Breast epithelium (tissue), 4 donors: ENCODE measurements at regions not wholly inside any gene's neighbourhood (a gene's known extent, or its start where the extent isn't known, plus 50 kb on each side); places are given as distances from the start of the nearest gene placed in this dataset.

Experiments used
- DNase-seq, 2 donors: peaks; one replicate each; pipeline ENCODE4 v3.0.0-alpha.2; 2019; ENCODE audit warnings: low spot score in 2 of 2
- H3K27ac ChIP-seq, 2 donors: fragments of 200-600 bp; sonication (generic) in 1 of 2; one replicate each; pipeline ENCODE4 v1.5.1; 2016 to 2019; ENCODE audit warnings: mild to moderate bottlenecking in 1 of 2
- H3K27me3 ChIP-seq, 2 donors: fragments of 200-600 bp; sonication (generic) in 1 of 2; one replicate each; pipeline versions ENCODE4 v1.5.1 to v1.6.0; 2017 to 2019; ENCODE audit warnings: control low read depth in 1 of 2, mild to moderate bottlenecking in 1 of 2
- H3K36me3 ChIP-seq: fragments of 200-600 bp; one replicate; pipeline ENCODE4 v1.5.1; 2019
- H3K4me1 ChIP-seq, 2 donors: fragments of 200-600 bp; sonication (generic); one replicate each; pipeline ENCODE4 v1.5.1; 2016 to 2019; ENCODE audit warnings: control low read depth in 1 of 2
- H3K4me3 ChIP-seq, 3 donors: fragments of 200-600 bp; sonication (generic); 1 replicate in 2 of 3; 2 replicates in 1 of 3; pipeline ENCODE4 v1.5.1; 2016 to 2019; ENCODE audit warnings: mild to moderate bottlenecking in 3 of 3, moderate library complexity in 2 of 3
- H3K9me3 ChIP-seq, 2 donors: fragments of 200-600 bp; sonication (generic) in 1 of 2; one replicate each; pipeline ENCODE4 v1.5.1; 2016 to 2019; ENCODE audit warnings: control low read depth in 1 of 2
- POLR2A ChIP-seq: fragments of 450-650 bp; IDR thresholded peaks from one replicate; pipeline ENCODE4 v1.6.1; 2016; ENCODE audit warnings: antibody characterized with exemption, mild to moderate bottlenecking, moderate library complexity
- POLR2AphosphoS5 ChIP-seq, 3 donors: sonication (generic); formaldehyde crosslinking; IDR thresholded peaks; one replicate each; pipeline ENCODE4 v1.6.1; 2017; ENCODE audit warnings: antibody characterized with exemption in 3 of 3
- intact Hi-C: fragments of 100-400 bp; cut with DNase I; formaldehyde crosslinking; loops from one replicate; pipeline ENCODE4 v1.15.1; 2023; ENCODE audit warnings: low total_unique reads
- TF ChIP-seq, protein P1 (sequence below), 3 donors: fragments of 450-650 bp; IDR thresholded peaks; one replicate each; pipeline ENCODE4 v1.5.1; 2016 to 2017; ENCODE audit warnings: antibody characterized with exemption in 3 of 3, mild to moderate bottlenecking in 3 of 3, moderate library complexity in 3 of 3

- Histone ChIP-seq H3K4me1 (no peaks in the 10 kb centered on the region), H3K27ac (no peak overlapping the region), H3K4me3 (no peak overlapping the region), H3K9me3 (no peaks in the 10 kb centered on the region), H3K36me3 (no peaks in the 10 kb centered on the region), H3K27me3 (no peaks in the 10 kb centered on the region)
- DNase-seq, result no peak
- intact Hi-C loops, result no loop called here
- TF ChIP-seq POLR2AphosphoS5 (IDR thresholded peaks at IDR 0.05) (no peak), POLR2A (no peak)
- TF ChIP-seq, protein P1, sequence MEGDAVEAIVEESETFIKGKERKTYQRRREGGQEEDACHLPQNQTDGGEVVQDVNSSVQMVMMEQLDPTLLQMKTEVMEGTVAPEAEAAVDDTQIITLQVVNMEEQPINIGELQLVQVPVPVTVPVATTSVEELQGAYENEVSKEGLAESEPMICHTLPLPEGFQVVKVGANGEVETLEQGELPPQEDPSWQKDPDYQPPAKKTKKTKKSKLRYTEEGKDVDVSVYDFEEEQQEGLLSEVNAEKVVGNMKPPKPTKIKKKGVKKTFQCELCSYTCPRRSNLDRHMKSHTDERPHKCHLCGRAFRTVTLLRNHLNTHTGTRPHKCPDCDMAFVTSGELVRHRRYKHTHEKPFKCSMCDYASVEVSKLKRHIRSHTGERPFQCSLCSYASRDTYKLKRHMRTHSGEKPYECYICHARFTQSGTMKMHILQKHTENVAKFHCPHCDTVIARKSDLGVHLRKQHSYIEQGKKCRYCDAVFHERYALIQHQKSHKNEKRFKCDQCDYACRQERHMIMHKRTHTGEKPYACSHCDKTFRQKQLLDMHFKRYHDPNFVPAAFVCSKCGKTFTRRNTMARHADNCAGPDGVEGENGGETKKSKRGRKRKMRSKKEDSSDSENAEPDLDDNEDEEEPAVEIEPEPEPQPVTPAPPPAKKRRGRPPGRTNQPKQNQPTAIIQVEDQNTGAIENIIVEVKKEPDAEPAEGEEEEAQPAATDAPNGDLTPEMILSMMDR (IDR thresholded peaks at IDR 0.05), result no peak
These were observed 78.8 kb downstream of the TMPRSS5 start for GRCh38 chr11:113627297-113627696.

- no peaks in the 10 kb centered on the region for H3K27me3 ChIP-seq
- no peaks in the 10 kb centered on the region for H3K9me3 ChIP-seq
- no peak for DNase-seq
- no peak overlapping the region for H3K27ac ChIP-seq
- H3K4me1 ChIP-seq, result no peaks in the 10 kb centered on the region
- H3K4me3 ChIP-seq, result no peak overlapping the region
- TF ChIP-seq, protein P1 (IDR thresholded peaks at IDR 0.05), result no peak
- no peak for TF ChIP-seq POLR2A
- no peak for TF ChIP-seq POLR2AphosphoS5 (IDR thresholded peaks at IDR 0.05)
- no peaks in the 10 kb centered on the region for H3K36me3 ChIP-seq
- intact Hi-C loops, result no loop called here
These were observed 79.4 kb downstream of the TMPRSS5 start for GRCh38 chr11:113626736-113627135.

- DNase-seq, result no peak
- intact Hi-C loops, result no loop called here
- Histone ChIP-seq H3K27me3 (no peaks in the 10 kb centered on the region), H3K27ac (no peak overlapping the region), H3K36me3 (no peaks in the 10 kb centered on the region), H3K4me3 (no peak overlapping the region), H3K9me3 (peaks cover 0 to 7% of the 10 kb centered on the region in 2 donors), H3K4me1 (no peaks in the 10 kb centered on the region)
- no peak for TF ChIP-seq POLR2A
- TF ChIP-seq, protein P1 (IDR thresholded peaks at IDR 0.05), result no peak
- TF ChIP-seq POLR2AphosphoS5 (IDR thresholded peaks at IDR 0.05), result no peak
These were observed 83.0 kb downstream of the TMPRSS5 start for GRCh38 chr11:113623114-113623513.

DNA sequence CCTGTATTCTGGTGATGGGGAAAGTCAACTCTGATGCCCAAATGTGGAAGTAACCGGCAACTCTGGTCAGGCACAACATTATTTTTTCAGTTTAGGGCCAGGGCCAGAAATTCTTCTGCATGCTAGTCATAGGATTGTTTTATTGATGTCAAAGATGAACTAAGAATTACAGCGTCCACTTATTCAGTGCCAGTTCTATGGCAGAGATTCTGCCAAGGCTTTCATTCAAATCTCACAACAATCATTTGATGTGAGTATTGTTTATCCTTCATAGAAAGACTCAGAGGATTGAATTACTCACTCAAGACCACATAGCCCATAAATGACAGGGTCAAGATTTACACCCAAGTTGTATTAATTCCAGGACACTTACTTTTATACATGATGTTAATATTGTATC is 87.7 kb downstream of the TMPRSS5 start:
- H3K36me3 ChIP-seq, result no peaks in the 10 kb centered on the region
- peak overlapping the region; percentile 26 to 53 for H3K27ac ChIP-seq
- TF ChIP-seq, protein P1 (IDR thresholded peaks at IDR 0.05), result no peak
- TF ChIP-seq POLR2A (no peak), POLR2AphosphoS5 (IDR thresholded peaks at IDR 0.05) (no peak)
- intact Hi-C loops, result no loop called here
- no peaks in the 10 kb centered on the region for H3K27me3 ChIP-seq
- peaks cover 0 to 7% of the 10 kb centered on the region in 2 donors for H3K9me3 ChIP-seq
- DNase-seq, result peak in 1 of 2 donors; percentile 45
- no peaks in the 10 kb centered on the region for H3K4me1 ChIP-seq
- H3K4me3 ChIP-seq, result no peak overlapping the region

DNA sequence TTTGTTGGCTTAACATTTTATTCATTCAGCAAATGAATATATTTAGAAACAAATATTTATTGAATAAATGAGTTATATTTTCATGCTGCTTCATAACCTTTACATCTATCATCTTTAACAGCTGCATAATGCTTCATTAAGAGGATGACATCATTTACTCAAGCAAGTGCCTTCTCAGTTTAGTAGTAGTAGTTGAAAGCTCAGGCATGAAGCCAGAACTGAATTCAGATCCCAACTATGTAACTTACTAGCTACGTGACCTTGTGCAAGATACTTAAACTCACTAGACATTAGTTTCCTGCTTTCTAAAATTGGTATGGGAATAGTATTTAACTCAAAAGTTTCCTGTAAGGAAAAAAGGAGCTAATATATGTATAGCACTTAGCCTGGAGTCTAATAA is 90.3 kb downstream of the TMPRSS5 start:
- intact Hi-C loops, result no loop called here
- H3K27me3 ChIP-seq, result no peaks in the 10 kb centered on the region
- no peak for DNase-seq
- no peaks in the 10 kb centered on the region for H3K4me1 ChIP-seq
- H3K36me3 ChIP-seq, result no peaks in the 10 kb centered on the region
- peaks cover 0 to 7% of the 10 kb centered on the region in 2 donors for H3K9me3 ChIP-seq
- H3K27ac ChIP-seq, result no peak overlapping the region
- H3K4me3 ChIP-seq, result no peak overlapping the region
- no peak for TF ChIP-seq POLR2AphosphoS5 (IDR thresholded peaks at IDR 0.05)

DNA sequence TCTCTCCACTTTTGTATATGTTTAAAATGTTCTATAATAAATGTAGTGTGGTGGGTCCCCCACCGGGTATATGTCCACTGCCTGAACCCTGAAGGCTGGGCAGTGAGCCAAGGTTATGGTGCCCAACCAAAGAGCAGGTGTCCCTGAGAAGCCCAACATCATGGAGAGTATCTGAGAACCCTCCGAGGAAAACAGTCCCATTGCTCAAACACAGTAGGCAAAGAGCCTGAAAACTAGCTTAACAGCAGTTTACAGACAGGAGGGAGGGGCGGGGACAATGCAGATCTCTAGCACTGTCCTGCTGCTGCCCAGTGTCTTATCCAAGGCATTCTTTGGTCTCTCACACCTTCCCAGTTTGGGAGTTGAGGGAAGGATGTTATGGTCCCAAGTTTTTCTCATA is 91.0 kb downstream of the TMPRSS5 start:
- no peak overlapping the region for H3K27ac ChIP-seq
- no peaks in the 10 kb centered on the region for H3K4me1 ChIP-seq
- intact Hi-C loops, result no loop called here
- no peaks in the 10 kb centered on the region for H3K36me3 ChIP-seq
- H3K4me3 ChIP-seq, result no peak overlapping the region
- DNase-seq, result no peak
- TF ChIP-seq POLR2AphosphoS5 (IDR thresholded peaks at IDR 0.05) (no peak), POLR2A (no peak)
- TF ChIP-seq, protein P1 (IDR thresholded peaks at IDR 0.05), result no peak
- no peaks in the 10 kb centered on the region for H3K27me3 ChIP-seq
- H3K9me3 ChIP-seq, result peaks cover 0 to 7% of the 10 kb centered on the region in 2 donors
